ENCODE measurements at regions not wholly inside any gene's neighbourhood (a gene's known extent, or its start where the extent isn't known, plus 50 kb on each side); places are given as distances from the start of the nearest gene placed in this dataset.
"Not testable (repeated sequence)": the region's sequence is repeated elsewhere in the genome, so short reads cannot be mapped to it uniquely, and the experiment has no call there.

DNA sequence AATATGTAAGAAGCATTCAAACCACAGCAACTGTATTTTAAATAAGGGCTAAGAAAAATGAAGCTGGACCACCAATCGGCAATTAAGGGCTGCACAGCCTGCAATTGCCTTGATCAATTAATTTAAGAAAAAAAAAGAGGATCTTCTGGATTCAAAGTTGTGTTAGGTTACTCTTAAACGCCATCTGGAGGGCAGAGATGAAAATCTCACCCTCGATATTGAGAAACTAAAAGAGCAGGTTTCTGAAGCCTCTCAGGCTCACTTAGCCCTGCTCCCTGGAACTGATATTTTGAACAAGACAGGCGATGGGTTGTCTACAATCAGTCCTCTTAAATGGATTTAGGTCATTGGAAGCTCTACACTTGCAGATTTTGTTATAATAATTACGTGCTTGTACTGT is 579.4 kb downstream of the GRXCR1 start:
- Histone ChIP-seq H3K36me3 (ENCODE audit: control insufficient read depth in 1 of 2, insufficient read depth in 2 of 2, low read length in 2 of 2) (no peaks in the 10 kb centered on the region), H3K4me3 (ENCODE audit: low read depth in 1 of 2, low read length in 2 of 2) (no peak overlapping the region), H3K4me1 (ENCODE audit: control insufficient read depth in 1 of 2, insufficient read depth in 2 of 2, low read length in 2 of 2) (no peaks in the 10 kb centered on the region), H3K9ac (ENCODE audit: low read depth in 1 of 2, low read length in 2 of 2) (no peak overlapping the region), H3K27ac (ENCODE audit: low read depth, low read length) (no peak overlapping the region), H3K27me3 (ENCODE audit: control insufficient read depth in 1 of 2, insufficient read depth in 2 of 2, low read length in 2 of 2) (no peaks in the 10 kb centered on the region), H3K9me3 (ENCODE audit: control insufficient read depth in 1 of 2, low read length in 2 of 2) (peaks cover 11 to 12% of the 10 kb centered on the region in 2 donors)

- Histone ChIP-seq H3K9me3 (ENCODE audit: control insufficient read depth in 1 of 2, low read length in 2 of 2) (peaks cover 0 to 3% of the 10 kb centered on the region in 2 donors), H3K36me3 (ENCODE audit: control insufficient read depth in 1 of 2, insufficient read depth in 2 of 2, low read length in 2 of 2) (no peaks in the 10 kb centered on the region), H3K9ac (ENCODE audit: low read depth in 1 of 2, low read length in 2 of 2) (no peak overlapping the region), H3K4me1 (ENCODE audit: control insufficient read depth in 1 of 2, insufficient read depth in 2 of 2, low read length in 2 of 2) (no peaks in the 10 kb centered on the region), H3K4me3 (ENCODE audit: low read depth in 1 of 2, low read length in 2 of 2) (no peak overlapping the region), H3K27me3 (ENCODE audit: control insufficient read depth in 1 of 2, insufficient read depth in 2 of 2, low read length in 2 of 2) (no peaks in the 10 kb centered on the region), H3K27ac (ENCODE audit: low read depth, low read length) (no peak overlapping the region)
Measured at GRCh38 chr4:43481526-43481925, 589.0 kb downstream of the GRXCR1 start.

DNA sequence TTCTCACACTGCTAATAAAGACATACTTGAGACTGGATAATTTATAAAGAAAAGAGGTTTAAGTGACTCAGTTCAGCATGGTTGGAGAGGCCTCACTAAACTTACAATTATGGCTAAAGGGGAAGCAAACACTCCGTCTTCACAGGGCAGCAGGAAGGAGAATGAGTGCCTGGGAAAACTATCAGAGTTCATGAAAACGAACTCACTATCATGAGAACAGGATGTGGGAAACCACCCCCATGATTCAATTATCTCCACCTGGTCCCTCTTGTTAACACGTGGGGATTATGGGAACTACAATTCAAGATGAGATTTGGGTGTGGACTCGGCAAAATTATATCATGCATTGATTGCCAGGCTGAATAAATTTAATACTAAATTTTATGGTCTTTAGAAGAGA is 592.7 kb downstream of the GRXCR1 start:
- no peak overlapping the region for H3K27ac ChIP-seq (ENCODE audit: low read depth, low read length)
- H3K9ac ChIP-seq (ENCODE audit: low read depth in 1 of 2, low read length in 2 of 2): no peak overlapping the region
- no peaks in the 10 kb centered on the region for H3K4me1 ChIP-seq (ENCODE audit: control insufficient read depth in 1 of 2, insufficient read depth in 2 of 2, low read length in 2 of 2)
- H3K27me3 ChIP-seq (ENCODE audit: control insufficient read depth in 1 of 2, insufficient read depth in 2 of 2, low read length in 2 of 2): no peaks in the 10 kb centered on the region
- no peaks in the 10 kb centered on the region for H3K9me3 ChIP-seq (ENCODE audit: control insufficient read depth in 1 of 2, low read length in 2 of 2)
- H3K4me3 ChIP-seq (ENCODE audit: low read depth in 1 of 2, low read length in 2 of 2): no peak overlapping the region
- no peaks in the 10 kb centered on the region for H3K36me3 ChIP-seq (ENCODE audit: control insufficient read depth in 1 of 2, insufficient read depth in 2 of 2, low read length in 2 of 2)

- no peaks in the 10 kb centered on the region for H3K27me3 ChIP-seq (ENCODE audit: control insufficient read depth in 1 of 2, insufficient read depth in 2 of 2, low read length in 2 of 2)
- no peak overlapping the region for H3K4me3 ChIP-seq (ENCODE audit: low read depth in 1 of 2, low read length in 2 of 2)
- H3K4me1 ChIP-seq (ENCODE audit: control insufficient read depth in 1 of 2, insufficient read depth in 2 of 2, low read length in 2 of 2): no peaks in the 10 kb centered on the region
- H3K9ac ChIP-seq (ENCODE audit: low read depth in 1 of 2, low read length in 2 of 2): no peak overlapping the region
- no peak overlapping the region for H3K27ac ChIP-seq (ENCODE audit: low read depth, low read length)
- no peaks in the 10 kb centered on the region for H3K9me3 ChIP-seq (ENCODE audit: control insufficient read depth in 1 of 2, low read length in 2 of 2)
- no peaks in the 10 kb centered on the region for H3K36me3 ChIP-seq (ENCODE audit: control insufficient read depth in 1 of 2, insufficient read depth in 2 of 2, low read length in 2 of 2)
Measured at GRCh38 chr4:43496188-43496587, 603.7 kb downstream of the GRXCR1 start.

- no peak overlapping the region for H3K4me3 ChIP-seq (ENCODE audit: low read depth in 1 of 2, low read length in 2 of 2)
Measured at GRCh38 chr4:43496602-43497001, 604.1 kb downstream of the GRXCR1 start.

DNA sequence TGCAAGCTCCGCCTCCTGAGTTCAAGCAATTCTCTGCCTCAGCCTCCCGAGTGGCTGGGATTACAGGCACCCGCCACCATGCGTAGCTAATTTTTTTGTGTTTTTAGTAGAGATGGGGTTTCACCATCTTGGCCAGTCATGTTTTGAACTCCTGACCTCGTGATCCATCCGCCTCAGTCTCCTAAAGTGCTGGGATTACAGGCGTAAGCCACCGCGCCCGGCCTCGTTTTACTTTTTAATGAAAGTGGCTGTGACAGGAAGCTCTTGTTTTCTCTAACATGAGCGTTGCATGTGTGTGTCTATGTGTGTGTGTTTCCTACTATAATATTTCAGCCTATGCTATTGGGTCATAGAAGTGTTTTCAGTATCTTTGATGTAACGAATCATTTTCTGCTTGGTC is 613.3 kb downstream of the GRXCR1 start:
- H3K4me1 ChIP-seq (ENCODE audit: control insufficient read depth in 1 of 2, insufficient read depth in 2 of 2, low read length in 2 of 2); H3K27me3 ChIP-seq (ENCODE audit: control insufficient read depth in 1 of 2, insufficient read depth in 2 of 2, low read length in 2 of 2); H3K4me3 ChIP-seq (ENCODE audit: low read depth in 1 of 2, low read length in 2 of 2); H3K9me3 ChIP-seq (ENCODE audit: control insufficient read depth in 1 of 2, low read length in 2 of 2); H3K27ac ChIP-seq (ENCODE audit: low read depth, low read length); H3K36me3 ChIP-seq (ENCODE audit: control insufficient read depth in 1 of 2, insufficient read depth in 2 of 2, low read length in 2 of 2); H3K9ac ChIP-seq (ENCODE audit: low read depth in 1 of 2, low read length in 2 of 2): not testable (repeated sequence)

More at GRCh38 chr4:43496602-43497001, 604.1 kb downstream of the GRXCR1 start:
- Histone ChIP-seq H3K36me3 (ENCODE audit: control insufficient read depth in 1 of 2, insufficient read depth in 2 of 2, low read length in 2 of 2) (no peaks in the 10 kb centered on the region), H3K9ac (ENCODE audit: low read depth in 1 of 2, low read length in 2 of 2) (no peak overlapping the region), H3K4me1 (ENCODE audit: control insufficient read depth in 1 of 2, insufficient read depth in 2 of 2, low read length in 2 of 2) (no peaks in the 10 kb centered on the region), H3K9me3 (ENCODE audit: control insufficient read depth in 1 of 2, low read length in 2 of 2) (no peaks in the 10 kb centered on the region), H3K27ac (ENCODE audit: low read depth, low read length) (no peak overlapping the region), H3K27me3 (ENCODE audit: control insufficient read depth in 1 of 2, insufficient read depth in 2 of 2, low read length in 2 of 2) (no peaks in the 10 kb centered on the region)

DNA sequence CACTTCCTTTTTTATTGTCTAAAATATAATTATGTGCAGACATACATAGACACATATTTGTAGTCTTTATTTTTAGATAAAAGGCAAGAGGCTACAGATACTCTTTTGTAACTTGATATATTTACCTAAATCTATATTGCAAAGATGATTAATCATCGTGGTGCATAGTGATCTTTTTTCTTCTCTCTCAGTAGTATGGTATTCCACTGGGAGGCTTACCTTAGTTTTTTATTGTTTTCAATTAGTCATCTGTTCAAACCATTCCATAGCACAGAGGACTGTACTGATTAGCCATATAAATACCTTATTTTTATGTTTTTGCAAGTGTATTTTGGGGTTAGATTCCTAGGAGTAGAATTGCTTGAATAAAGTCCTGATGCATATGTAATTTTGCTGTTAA is 619.7 kb downstream of the GRXCR1 start:
- H3K27me3 ChIP-seq (ENCODE audit: control insufficient read depth in 1 of 2, insufficient read depth in 2 of 2, low read length in 2 of 2): no peaks in the 10 kb centered on the region
- H3K27ac ChIP-seq (ENCODE audit: low read depth, low read length): no peak overlapping the region

DNA sequence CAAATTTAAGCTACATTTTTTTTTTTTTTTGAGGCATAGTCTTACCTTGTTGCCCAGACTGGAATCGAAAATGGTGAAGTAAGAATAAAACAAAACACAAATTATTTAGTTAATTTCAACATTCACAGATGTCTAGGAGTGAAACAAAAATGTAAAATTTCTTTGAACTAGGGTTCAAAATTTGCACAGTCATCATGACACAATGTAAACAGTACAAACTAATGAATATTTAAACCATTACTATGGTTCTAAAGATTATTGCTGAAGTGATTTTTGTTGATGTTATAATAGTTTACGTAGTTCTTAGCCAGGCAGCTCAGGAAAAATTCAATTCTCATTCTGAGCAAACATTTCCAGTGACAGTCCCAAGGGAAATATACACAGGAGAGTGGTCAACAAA is 633.1 kb downstream of the GRXCR1 start:
- Histone ChIP-seq H3K4me3 (ENCODE audit: low read depth in 1 of 2, low read length in 2 of 2) (no peak overlapping the region), H3K36me3 (ENCODE audit: control insufficient read depth in 1 of 2, insufficient read depth in 2 of 2, low read length in 2 of 2) (no peaks in the 10 kb centered on the region), H3K27ac (ENCODE audit: low read depth, low read length) (no peak overlapping the region), H3K9ac (ENCODE audit: low read depth in 1 of 2, low read length in 2 of 2) (no peak overlapping the region), H3K9me3 (ENCODE audit: control insufficient read depth in 1 of 2, low read length in 2 of 2) (peaks cover 0 to 5% of the 10 kb centered on the region in 2 donors), H3K4me1 (ENCODE audit: control insufficient read depth in 1 of 2, insufficient read depth in 2 of 2, low read length in 2 of 2) (no peaks in the 10 kb centered on the region), H3K27me3 (ENCODE audit: control insufficient read depth in 1 of 2, insufficient read depth in 2 of 2, low read length in 2 of 2) (no peaks in the 10 kb centered on the region)

More for the DNA sequence above, 619.7 kb downstream of the GRXCR1 start:
- H3K9ac ChIP-seq (ENCODE audit: low read depth in 1 of 2, low read length in 2 of 2): no peak overlapping the region
- H3K4me3 ChIP-seq (ENCODE audit: low read depth in 1 of 2, low read length in 2 of 2): no peak overlapping the region
- peaks cover 0 to under 1% of the 10 kb centered on the region in 2 donors for H3K9me3 ChIP-seq (ENCODE audit: control insufficient read depth in 1 of 2, low read length in 2 of 2)
- no peaks in the 10 kb centered on the region for H3K36me3 ChIP-seq (ENCODE audit: control insufficient read depth in 1 of 2, insufficient read depth in 2 of 2, low read length in 2 of 2)
- no peaks in the 10 kb centered on the region for H3K4me1 ChIP-seq (ENCODE audit: control insufficient read depth in 1 of 2, insufficient read depth in 2 of 2, low read length in 2 of 2)

DNA sequence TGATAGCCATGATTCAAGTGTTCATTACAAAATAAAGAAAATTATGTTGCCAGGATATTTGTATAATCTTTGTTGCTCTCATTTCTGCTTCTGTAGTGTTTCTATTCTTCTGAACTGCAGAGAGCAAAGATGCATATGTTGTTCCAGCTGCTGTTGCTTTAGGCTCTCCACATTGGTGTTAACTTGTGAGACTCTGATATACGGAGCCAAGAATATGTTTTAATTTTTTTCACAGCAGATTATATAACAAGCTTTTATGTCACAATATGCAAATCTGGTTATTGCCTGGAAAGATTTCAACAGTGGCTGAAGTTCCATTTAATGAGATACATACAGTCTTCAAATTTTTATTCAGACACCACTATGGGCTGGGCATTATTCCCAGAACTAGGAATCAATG is 655.0 kb downstream of the GRXCR1 start:
- Histone ChIP-seq H3K27me3 (ENCODE audit: control insufficient read depth in 1 of 2, insufficient read depth in 2 of 2, low read length in 2 of 2) (no peaks in the 10 kb centered on the region), H3K36me3 (ENCODE audit: control insufficient read depth in 1 of 2, insufficient read depth in 2 of 2, low read length in 2 of 2) (no peaks in the 10 kb centered on the region), H3K27ac (ENCODE audit: low read depth, low read length) (no peak overlapping the region), H3K4me3 (ENCODE audit: low read depth in 1 of 2, low read length in 2 of 2) (no peak overlapping the region), H3K9me3 (ENCODE audit: control insufficient read depth in 1 of 2, low read length in 2 of 2) (peaks cover 0 to 7% of the 10 kb centered on the region in 2 donors), H3K4me1 (ENCODE audit: control insufficient read depth in 1 of 2, insufficient read depth in 2 of 2, low read length in 2 of 2) (no peaks in the 10 kb centered on the region), H3K9ac (ENCODE audit: low read depth in 1 of 2, low read length in 2 of 2) (no peak overlapping the region)

DNA sequence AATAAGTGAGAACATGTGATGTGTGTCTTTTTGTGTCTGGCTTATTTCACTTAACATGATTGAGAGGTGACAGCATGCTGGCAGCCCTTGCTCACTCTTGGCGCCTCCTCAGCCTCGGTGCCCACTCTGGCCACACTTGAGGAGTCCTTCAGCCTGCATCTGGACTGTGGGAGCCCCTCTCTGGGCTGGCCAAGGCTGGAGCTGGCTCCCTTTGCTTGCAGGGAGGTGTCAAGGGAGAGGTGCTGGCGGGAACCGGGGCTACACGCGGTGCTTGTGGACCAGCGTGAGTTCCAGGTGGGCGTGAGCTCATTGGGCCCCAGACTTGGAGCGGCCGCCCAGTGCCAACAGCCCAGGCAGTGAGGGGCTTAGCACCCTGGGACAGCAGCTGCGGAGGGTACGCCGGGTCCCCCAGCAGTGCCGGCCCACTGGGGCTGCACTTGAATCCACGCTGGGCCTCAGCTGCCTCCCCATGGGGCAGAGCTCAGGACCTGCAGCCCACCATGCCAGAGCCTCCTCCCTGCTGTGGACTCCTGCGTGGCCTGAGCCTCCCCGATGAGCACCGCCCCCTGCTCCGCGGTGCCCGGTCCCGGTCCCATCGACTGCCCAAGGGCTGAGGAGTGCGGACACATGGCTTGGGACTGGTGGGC is 658.6 kb downstream of the GRXCR1 start:
- no peak overlapping the region for H3K9ac ChIP-seq (ENCODE audit: low read depth in 1 of 2, low read length in 2 of 2)
- peaks cover 9 to 13% of the 10 kb centered on the region in 2 donors for H3K9me3 ChIP-seq (ENCODE audit: control insufficient read depth in 1 of 2, low read length in 2 of 2)
- no peak overlapping the region for H3K27ac ChIP-seq (ENCODE audit: low read depth, low read length)
- no peak overlapping the region for H3K4me3 ChIP-seq (ENCODE audit: low read depth in 1 of 2, low read length in 2 of 2)
- no peaks in the 10 kb centered on the region for H3K27me3 ChIP-seq (ENCODE audit: control insufficient read depth in 1 of 2, insufficient read depth in 2 of 2, low read length in 2 of 2)
- no peaks in the 10 kb centered on the region for H3K36me3 ChIP-seq (ENCODE audit: control insufficient read depth in 1 of 2, insufficient read depth in 2 of 2, low read length in 2 of 2)
- no peaks in the 10 kb centered on the region for H3K4me1 ChIP-seq (ENCODE audit: control insufficient read depth in 1 of 2, insufficient read depth in 2 of 2, low read length in 2 of 2)

DNA sequence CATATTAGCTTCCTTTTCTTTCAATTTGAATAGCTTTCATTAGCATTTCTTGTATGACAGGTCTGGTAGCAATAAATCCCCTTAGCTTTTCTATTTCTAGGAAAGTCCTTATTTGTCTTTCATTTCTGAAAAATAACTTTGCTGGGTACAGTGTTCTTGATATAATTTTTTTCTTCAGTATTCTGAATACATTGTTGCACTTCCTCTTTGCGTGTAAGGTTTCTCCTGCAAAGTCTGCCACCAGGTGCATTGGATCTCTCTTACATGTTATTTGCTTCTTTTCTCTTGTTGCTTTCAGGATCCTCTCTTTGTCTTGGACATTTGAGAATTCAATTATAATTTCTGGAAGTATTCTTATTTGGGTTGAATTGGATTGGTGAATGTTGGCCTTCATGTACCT is 663.7 kb downstream of the GRXCR1 start:
- Histone ChIP-seq H3K9ac (ENCODE audit: low read depth in 1 of 2, low read length in 2 of 2) (no peak overlapping the region), H3K9me3 (ENCODE audit: control insufficient read depth in 1 of 2, low read length in 2 of 2) (peaks cover 13 to 20% of the 10 kb centered on the region in 2 donors), H3K27ac (ENCODE audit: low read depth, low read length) (no peak overlapping the region), H3K4me1 (ENCODE audit: control insufficient read depth in 1 of 2, insufficient read depth in 2 of 2, low read length in 2 of 2) (no peaks in the 10 kb centered on the region), H3K27me3 (ENCODE audit: control insufficient read depth in 1 of 2, insufficient read depth in 2 of 2, low read length in 2 of 2) (no peaks in the 10 kb centered on the region), H3K36me3 (ENCODE audit: control insufficient read depth in 1 of 2, insufficient read depth in 2 of 2, low read length in 2 of 2) (no peaks in the 10 kb centered on the region), H3K4me3 (ENCODE audit: low read depth in 1 of 2, low read length in 2 of 2) (no peak overlapping the region)

Measured in duodenal mucosa (tissue), 2 donors.